GM23338 (cell line): ENCODE measurements at regions not wholly inside any gene's neighbourhood (a gene's known extent, or its start where the extent isn't known, plus 50 kb on each side); places are given as distances from the start of the nearest gene placed in this dataset.

Experiments
- CREB1 ChIP-seq: fragments of 250-450 bp; sonication (Bioruptor Pico); IDR thresholded peaks from 2 replicates; pipeline ENCODE4 v1.5.0; 2020; ENCODE audit warnings: low read depth, mild to moderate bottlenecking, moderate library complexity
- CTCF ChIP-seq, 2 experiments: fragments of 200-600 bp in 1 of 2; sonication (generic) in 1 of 2; conservative IDR thresholded peaks; 2 replicates each; pipeline versions ENCODE4 v1.5.1 to v1.6.1; 2016 to 2017; ENCODE audit warnings: antibody characterized with exemption in 2 of 2, low read depth in 2 of 2, mild to moderate bottlenecking in 2 of 2, moderate library complexity in 1 of 2
- ETS1 ChIP-seq: IDR thresholded peaks from 2 replicates; pipeline ENCODE4 v1.6.1; 2016; ENCODE audit warnings: antibody characterized with exemption
- EZH2 ChIP-seq: fragments of 200-600 bp; sonication (generic); IDR thresholded peaks from one replicate; pipeline ENCODE4 v1.8.0; 2017; ENCODE audit warnings: antibody characterized with exemption, mild to moderate bottlenecking, low read depth; ENCODE audit not compliant: unreplicated experiment
- EZH2phosphoT487 ChIP-seq: fragments of 200-600 bp; sonication (generic); IDR thresholded peaks from one replicate; pipeline ENCODE4 v1.8.1; 2018; ENCODE audit warnings: antibody characterized with exemption; ENCODE audit not compliant: unreplicated experiment
- JUNB ChIP-seq: IDR thresholded peaks from one replicate; pipeline ENCODE4 v1.6.1; 2016; ENCODE audit warnings: antibody characterized with exemption; ENCODE audit not compliant: unreplicated experiment
- POLR2AphosphoS5 ChIP-seq: IDR thresholded peaks from 2 replicates; pipeline ENCODE4 v1.6.1; 2016; ENCODE audit warnings: antibody characterized with exemption, low read depth
- REST ChIP-seq: IDR thresholded peaks from one replicate; pipeline ENCODE4 v1.6.1; 2018; ENCODE audit warnings: antibody characterized with exemption; ENCODE audit not compliant: unreplicated experiment

- TF ChIP-seq CTCF (conservative IDR thresholded peaks at IDR 0.05; ENCODE audit: low read depth in 2 of 2) (no peak), JUNB (no peak), EZH2 (no peak), EZH2phosphoT487 (no peak), POLR2AphosphoS5 (no peak), ETS1 (no peak), CREB1 (no peak), REST (no peak)
Observed at GRCh38 chr3:8204331-8204730, 297.3 kb upstream of the LMCD1 start.
